ENCODE measurements at regions not wholly inside any gene's neighbourhood (a gene's known extent, or its start where the extent isn't known, plus 50 kb on each side); places are given as distances from the start of the nearest gene placed in this dataset.
"Not testable (repeated sequence)": the region's sequence is repeated elsewhere in the genome, so short reads cannot be mapped to it uniquely, and the experiment has no call there.

- CTCF ChIA-PET, result no interaction called here
Observed at GRCh38 chr6:139987091-139987490, 612.6 kb upstream of the CITED2 start.

GRCh38 chr6:139985236-139985815 is 610.9 kb upstream of the CITED2 start:
- no peak for DNase-seq
- Mint-ChIP-seq H3K36me3 (no peaks in the 10 kb centered on the region), H3K27me3 (no peaks in the 10 kb centered on the region), H3K4me1 (no peaks in the 10 kb centered on the region), H3K4me3 (no peak overlapping the region), H3K9me3 (no peaks in the 10 kb centered on the region), H3K27ac (no peak overlapping the region)
- CTCF ChIA-PET, result no interaction called here

More at GRCh38 chr6:139987091-139987490, 612.6 kb upstream of the CITED2 start:
- no peaks in the 10 kb centered on the region for H3K4me1 Mint-ChIP-seq
- no peaks in the 10 kb centered on the region for H3K27me3 Mint-ChIP-seq
- H3K9me3 Mint-ChIP-seq, result no peaks in the 10 kb centered on the region
- no peak overlapping the region for H3K4me3 Mint-ChIP-seq
- no peaks in the 10 kb centered on the region for H3K36me3 Mint-ChIP-seq
- H3K27ac Mint-ChIP-seq, result no peak overlapping the region
- no peak for DNase-seq

GRCh38 chr6:139984317-139984716 is 609.9 kb upstream of the CITED2 start:
- CTCF ChIA-PET, result no interaction called here
- no peaks in the 10 kb centered on the region for H3K27me3 Mint-ChIP-seq
- H3K4me1 Mint-ChIP-seq, result no peaks in the 10 kb centered on the region
- no peak overlapping the region for H3K27ac Mint-ChIP-seq
- H3K36me3 Mint-ChIP-seq, result no peaks in the 10 kb centered on the region
- DNase-seq, result no peak
- H3K9me3 Mint-ChIP-seq, result no peaks in the 10 kb centered on the region
- H3K4me3 Mint-ChIP-seq, result no peak overlapping the region

- H3K9me3 Mint-ChIP-seq, result no peaks in the 10 kb centered on the region
- no peaks in the 10 kb centered on the region for H3K4me1 Mint-ChIP-seq
- DNase-seq, result no peak
- no peak overlapping the region for H3K4me3 Mint-ChIP-seq
- no peak overlapping the region for H3K27ac Mint-ChIP-seq
- H3K27me3 Mint-ChIP-seq, result no peaks in the 10 kb centered on the region
- CTCF ChIA-PET, result no interaction called here
- no peaks in the 10 kb centered on the region for H3K36me3 Mint-ChIP-seq
Observed at GRCh38 chr6:139983555-139984276, 609.3 kb upstream of the CITED2 start.

GRCh38 chr6:139982652-139983295 is 608.3 kb upstream of the CITED2 start:
- Mint-ChIP-seq H3K4me1 (no peaks in the 10 kb centered on the region), H3K36me3 (no peaks in the 10 kb centered on the region), H3K4me3 (no peak overlapping the region), H3K9me3 (no peaks in the 10 kb centered on the region), H3K27ac (no peak overlapping the region), H3K27me3 (no peaks in the 10 kb centered on the region)
- CTCF ChIA-PET, result no interaction called here
- DNase-seq, result no peak

- Mint-ChIP-seq H3K27ac (no peak overlapping the region), H3K36me3 (no peaks in the 10 kb centered on the region), H3K27me3 (no peaks in the 10 kb centered on the region), H3K4me3 (no peak overlapping the region), H3K9me3 (no peaks in the 10 kb centered on the region), H3K4me1 (no peaks in the 10 kb centered on the region)
- CTCF ChIA-PET, result no interaction called here
- no peak for DNase-seq
Observed at GRCh38 chr6:139982195-139982594, 607.7 kb upstream of the CITED2 start.

GRCh38 chr6:139981768-139982181 is 607.3 kb upstream of the CITED2 start:
- no peak overlapping the region for H3K4me3 Mint-ChIP-seq
- DNase-seq, result no peak
- no peaks in the 10 kb centered on the region for H3K36me3 Mint-ChIP-seq
- H3K27me3 Mint-ChIP-seq, result no peaks in the 10 kb centered on the region
- no peak overlapping the region for H3K27ac Mint-ChIP-seq
- H3K4me1 Mint-ChIP-seq, result no peaks in the 10 kb centered on the region
- no peaks in the 10 kb centered on the region for H3K9me3 Mint-ChIP-seq
- CTCF ChIA-PET, result no interaction called here

- H3K4me3 Mint-ChIP-seq, result no peak overlapping the region
- no peak for DNase-seq
Observed at GRCh38 chr6:139981066-139981624, 606.7 kb upstream of the CITED2 start.

GRCh38 chr6:139980631-139981030 is 606.2 kb upstream of the CITED2 start:
- H3K27me3 Mint-ChIP-seq, H3K36me3 Mint-ChIP-seq, H3K4me1 Mint-ChIP-seq, H3K9me3 Mint-ChIP-seq, DNase-seq, CTCF ChIA-PET, H3K27ac Mint-ChIP-seq, H3K4me3 Mint-ChIP-seq: not testable (repeated sequence)

More at GRCh38 chr6:139981066-139981624, 606.7 kb upstream of the CITED2 start:
- H3K36me3 Mint-ChIP-seq, result no peaks in the 10 kb centered on the region
- no peaks in the 10 kb centered on the region for H3K27me3 Mint-ChIP-seq
- H3K27ac Mint-ChIP-seq, result no peak overlapping the region
- H3K9me3 Mint-ChIP-seq, result no peaks in the 10 kb centered on the region
- CTCF ChIA-PET, result no interaction called here
- H3K4me1 Mint-ChIP-seq, result no peaks in the 10 kb centered on the region

GRCh38 chr6:139979021-139979725 is 604.7 kb upstream of the CITED2 start:
- Mint-ChIP-seq H3K27me3 (no peaks in the 10 kb centered on the region), H3K4me1 (no peaks in the 10 kb centered on the region), H3K9me3 (no peaks in the 10 kb centered on the region), H3K36me3 (no peaks in the 10 kb centered on the region), H3K4me3 (no peak overlapping the region), H3K27ac (no peak overlapping the region)
- no peak for DNase-seq
- CTCF ChIA-PET, result no interaction called here

- Mint-ChIP-seq H3K4me1 (no peaks in the 10 kb centered on the region), H3K27me3 (no peaks in the 10 kb centered on the region), H3K9me3 (no peaks in the 10 kb centered on the region), H3K4me3 (no peak overlapping the region), H3K27ac (no peak overlapping the region), H3K36me3 (no peaks in the 10 kb centered on the region)
- CTCF ChIA-PET, result no interaction called here
- no peak for DNase-seq
Observed at GRCh38 chr6:139977887-139978332, 603.5 kb upstream of the CITED2 start.

- Mint-ChIP-seq H3K4me3 (no peak overlapping the region), H3K36me3 (no peaks in the 10 kb centered on the region), H3K9me3 (no peaks in the 10 kb centered on the region), H3K4me1 (no peaks in the 10 kb centered on the region), H3K27me3 (no peaks in the 10 kb centered on the region), H3K27ac (no peak overlapping the region)
- no peak for DNase-seq
- CTCF ChIA-PET, result no interaction called here
Observed at GRCh38 chr6:139973669-139974344, 599.4 kb upstream of the CITED2 start.

GRCh38 chr6:139972116-139972515 is 597.7 kb upstream of the CITED2 start:
- CTCF ChIA-PET, result no interaction called here

GRCh38 chr6:139970591-139970991 is 596.1 kb upstream of the CITED2 start:
- Mint-ChIP-seq H3K27me3 (no peaks in the 10 kb centered on the region), H3K4me3 (no peak overlapping the region), H3K27ac (no peak overlapping the region), H3K4me1 (no peaks in the 10 kb centered on the region), H3K9me3 (no peaks in the 10 kb centered on the region), H3K36me3 (no peaks in the 10 kb centered on the region)
- CTCF ChIA-PET, result no interaction called here
- DNase-seq, result no peak

More at GRCh38 chr6:139972116-139972515, 597.7 kb upstream of the CITED2 start:
- no peaks in the 10 kb centered on the region for H3K27me3 Mint-ChIP-seq
- H3K4me1 Mint-ChIP-seq, result no peaks in the 10 kb centered on the region
- no peaks in the 10 kb centered on the region for H3K9me3 Mint-ChIP-seq
- no peaks in the 10 kb centered on the region for H3K36me3 Mint-ChIP-seq
- no peak overlapping the region for H3K4me3 Mint-ChIP-seq
- no peak overlapping the region for H3K27ac Mint-ChIP-seq
- no peak for DNase-seq
